ENCODE measurements at regions not wholly inside any gene's neighbourhood (a gene's known extent, or its start where the extent isn't known, plus 50 kb on each side); places are given as distances from the start of the nearest gene placed in this dataset.
A peak's percentile ranks its signal among the peaks of the same experiment; 100 is the strongest.

DNA sequence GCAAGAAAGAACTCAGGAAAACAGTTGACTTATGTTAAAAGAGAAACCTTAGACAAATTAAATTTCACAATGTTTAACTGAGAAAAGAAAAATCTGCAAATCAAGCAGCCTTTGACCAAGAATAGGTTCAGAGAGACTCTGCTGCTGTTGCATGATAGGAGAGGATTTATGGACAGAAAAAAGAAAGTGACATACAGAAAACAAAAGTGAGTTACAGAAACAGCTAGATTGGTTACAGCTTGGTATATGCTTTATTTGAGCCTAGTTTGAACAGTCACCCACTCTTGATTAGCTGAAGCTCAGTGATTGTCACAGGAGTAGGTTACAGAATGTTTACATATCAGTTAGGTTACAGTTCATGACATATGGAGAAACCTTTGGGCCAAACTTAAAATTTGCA lies 258.2 kb upstream of the SPOPL start:
- Histone ChIP-seq H2AK5ac (ENCODE audit: low read length, severe bottlenecking) (no peak overlapping the region), H3K18ac (ENCODE audit: low read depth in 1 of 2, low read length in 2 of 2) (no peak overlapping the region), H3K27me3 (ENCODE audit: control insufficient read depth in 1 of 2, insufficient read depth in 1 of 2, low read length in 2 of 2) (no peaks in the 10 kb centered on the region), H2BK12ac (ENCODE audit: low read length in 2 of 2) (no peak overlapping the region), H3K23ac (ENCODE audit: low read length in 2 of 2) (no peak overlapping the region), H3K4me1 (ENCODE audit: control insufficient read depth, insufficient read depth, low read depth, low read length) (no peaks in the 10 kb centered on the region), H2AFZ (ENCODE audit: low read depth, low read length) (no peak overlapping the region), H2BK5ac (ENCODE audit: low read depth, low read length, poor library complexity, severe bottlenecking) (no peak overlapping the region), H3K4me2 (ENCODE audit: low read length, poor library complexity, severe bottlenecking) (no peak overlapping the region), H3K9ac (ENCODE audit: low read length) (no peak overlapping the region), H3K27ac (ENCODE audit: low read length, poor library complexity, severe bottlenecking) (no peak overlapping the region), H3K14ac (ENCODE audit: low read length in 2 of 2) (no peak overlapping the region), H3K9me3 (ENCODE audit: control insufficient read depth, low read length) (no peaks in the 10 kb centered on the region), H3K36me3 (ENCODE audit: control insufficient read depth in 1 of 2, insufficient read depth in 2 of 2, low read depth in 1 of 2, low read length in 2 of 2) (no peaks in the 10 kb centered on the region), H4K8ac (ENCODE audit: low read length) (no peak overlapping the region), H4K91ac (ENCODE audit: low read length) (no peak overlapping the region), H2BK120ac (ENCODE audit: low read depth, low read length) (no peak overlapping the region), H2BK15ac (ENCODE audit: low read depth, poor library complexity, severe bottlenecking) (no peak overlapping the region), H3K79me1 (replicated peaks; ENCODE audit: low read length, poor library complexity, severe bottlenecking) (no peaks in the 10 kb centered on the region), H3K4me3 (ENCODE audit: insufficient read depth in 1 of 2, low read depth in 1 of 2, low read length in 2 of 2) (no peak overlapping the region), H3K4ac (ENCODE audit: low read depth in 1 of 2, low read length in 2 of 2) (no peak overlapping the region)
- no peak for DNase-seq

DNA sequence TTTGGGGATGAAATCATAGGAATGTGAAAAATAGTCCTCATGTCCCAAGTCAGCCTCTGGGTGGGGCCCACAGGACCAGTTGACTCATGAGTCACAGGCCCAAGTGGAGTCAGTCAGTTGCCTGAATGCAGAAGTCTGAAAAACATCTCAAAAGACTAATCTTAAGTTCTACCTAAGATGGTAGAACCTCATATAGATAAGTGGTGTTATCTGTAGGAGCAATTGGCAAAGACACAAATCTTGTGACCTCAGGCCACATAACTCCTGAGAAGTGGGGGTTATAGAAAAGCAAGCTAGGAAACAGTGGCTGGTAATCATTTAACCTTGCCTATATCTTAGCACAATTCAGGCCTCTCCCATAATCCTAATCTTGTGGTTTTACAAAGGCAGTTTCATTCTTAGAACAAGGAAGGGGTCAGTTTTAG lies 257.1 kb upstream of the SPOPL start:
- H3K9me3 ChIP-seq (ENCODE audit: control insufficient read depth, low read length): no peaks in the 10 kb centered on the region
- H4K91ac ChIP-seq (ENCODE audit: low read length): no peak overlapping the region
- no peak overlapping the region for H2BK12ac ChIP-seq (ENCODE audit: low read length in 2 of 2)
- H3K9ac ChIP-seq (ENCODE audit: low read length): peak overlapping the region; percentile 57
- H2AFZ ChIP-seq (ENCODE audit: low read depth, low read length): no peak overlapping the region
- no peak overlapping the region for H2BK5ac ChIP-seq (ENCODE audit: low read depth, low read length, poor library complexity, severe bottlenecking)
- no peak overlapping the region for H2AK5ac ChIP-seq (ENCODE audit: low read length, severe bottlenecking)
- no peak overlapping the region for H3K4me2 ChIP-seq (ENCODE audit: low read length, poor library complexity, severe bottlenecking)
- no peak overlapping the region for H3K14ac ChIP-seq (ENCODE audit: low read length in 2 of 2)
- H3K18ac ChIP-seq (ENCODE audit: low read depth in 1 of 2, low read length in 2 of 2): no peak overlapping the region
- H3K27me3 ChIP-seq (ENCODE audit: control insufficient read depth in 1 of 2, insufficient read depth in 1 of 2, low read length in 2 of 2): no peaks in the 10 kb centered on the region
- H3K79me1 ChIP-seq (replicated peaks; ENCODE audit: low read length, poor library complexity, severe bottlenecking): no peaks in the 10 kb centered on the region
- no peak for DNase-seq
- no peaks in the 10 kb centered on the region for H3K36me3 ChIP-seq (ENCODE audit: control insufficient read depth in 1 of 2, insufficient read depth in 2 of 2, low read depth in 1 of 2, low read length in 2 of 2)
- H2BK15ac ChIP-seq (ENCODE audit: low read depth, poor library complexity, severe bottlenecking): no peak overlapping the region
- H3K4me3 ChIP-seq (ENCODE audit: insufficient read depth in 1 of 2, low read depth in 1 of 2, low read length in 2 of 2): no peak overlapping the region
- H3K4me1 ChIP-seq (ENCODE audit: control insufficient read depth, insufficient read depth, low read depth, low read length): no peaks in the 10 kb centered on the region
- H3K4ac ChIP-seq (ENCODE audit: low read depth in 1 of 2, low read length in 2 of 2): no peak overlapping the region
- no peak overlapping the region for H4K8ac ChIP-seq (ENCODE audit: low read length)
- no peak overlapping the region for H3K23ac ChIP-seq (ENCODE audit: low read length in 2 of 2)
- no peak overlapping the region for H3K27ac ChIP-seq (ENCODE audit: low read length, poor library complexity, severe bottlenecking)
- no peak overlapping the region for H2BK120ac ChIP-seq (ENCODE audit: low read depth, low read length)

DNA sequence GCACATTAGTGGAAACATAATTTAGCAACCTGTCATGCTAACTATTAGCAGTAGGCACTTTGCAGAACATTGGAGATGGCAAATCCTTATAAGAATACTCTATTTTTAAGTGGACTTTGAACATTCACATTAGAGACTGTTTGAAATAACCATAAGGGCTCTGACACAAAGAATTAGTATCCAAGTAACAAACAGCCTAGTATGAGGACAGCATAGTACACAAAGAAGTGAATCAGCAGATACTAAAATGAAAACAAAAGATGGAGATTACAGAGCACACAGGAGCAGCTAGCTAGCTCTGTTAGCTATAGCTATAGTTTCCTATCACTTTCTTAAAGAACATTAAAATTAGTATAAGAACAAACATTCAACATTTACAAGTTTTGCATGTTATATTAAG lies 256.3 kb upstream of the SPOPL start:
- Histone ChIP-seq H3K36me3 (ENCODE audit: control insufficient read depth in 1 of 2, insufficient read depth in 2 of 2, low read depth in 1 of 2, low read length in 2 of 2) (no peaks in the 10 kb centered on the region), H3K27me3 (ENCODE audit: control insufficient read depth in 1 of 2, insufficient read depth in 1 of 2, low read length in 2 of 2) (no peaks in the 10 kb centered on the region), H4K91ac (ENCODE audit: low read length) (no peak overlapping the region), H2AFZ (ENCODE audit: low read depth, low read length) (no peak overlapping the region), H2BK5ac (ENCODE audit: low read depth, low read length, poor library complexity, severe bottlenecking) (no peak overlapping the region), H3K18ac (ENCODE audit: low read depth in 1 of 2, low read length in 2 of 2) (no peak overlapping the region), H3K4me1 (ENCODE audit: control insufficient read depth, insufficient read depth, low read depth, low read length) (no peaks in the 10 kb centered on the region), H3K9me3 (ENCODE audit: control insufficient read depth, low read length) (no peaks in the 10 kb centered on the region), H3K9ac (ENCODE audit: low read length) (peak overlapping the region; percentile 57), H2AK5ac (ENCODE audit: low read length, severe bottlenecking) (no peak overlapping the region), H3K79me1 (replicated peaks; ENCODE audit: low read length, poor library complexity, severe bottlenecking) (no peaks in the 10 kb centered on the region), H2BK15ac (ENCODE audit: low read depth, poor library complexity, severe bottlenecking) (no peak overlapping the region), H2BK12ac (ENCODE audit: low read length in 2 of 2) (no peak overlapping the region), H2BK120ac (ENCODE audit: low read depth, low read length) (no peak overlapping the region), H3K23ac (ENCODE audit: low read length in 2 of 2) (no peak overlapping the region), H3K4ac (ENCODE audit: low read depth in 1 of 2, low read length in 2 of 2) (no peak overlapping the region), H3K4me3 (ENCODE audit: insufficient read depth in 1 of 2, low read depth in 1 of 2, low read length in 2 of 2) (no peak overlapping the region), H3K27ac (ENCODE audit: low read length, poor library complexity, severe bottlenecking) (no peak overlapping the region), H3K4me2 (ENCODE audit: low read length, poor library complexity, severe bottlenecking) (no peak overlapping the region), H4K8ac (ENCODE audit: low read length) (no peak overlapping the region), H3K14ac (ENCODE audit: low read length in 2 of 2) (no peak overlapping the region)
- no peak for DNase-seq

DNA sequence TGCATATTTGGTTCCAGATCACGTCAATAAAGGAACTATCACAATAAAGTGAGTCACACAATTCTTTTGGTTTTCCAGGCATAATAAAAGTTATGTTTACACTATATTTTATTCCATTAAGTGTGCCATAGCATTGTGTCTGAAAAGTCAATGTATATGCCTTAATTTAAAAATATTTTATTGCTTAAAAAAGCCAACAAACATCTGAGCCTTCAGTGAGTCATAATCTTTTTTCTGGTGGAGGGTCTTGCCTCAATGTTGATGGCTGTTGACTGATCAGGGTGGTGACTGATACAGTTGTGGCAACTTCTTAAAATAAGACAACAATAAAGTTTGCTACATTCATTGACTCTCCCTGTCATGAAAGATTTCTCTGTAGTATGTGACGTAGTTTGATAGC lies 254.3 kb upstream of the SPOPL start:
- no peak overlapping the region for H4K8ac ChIP-seq (ENCODE audit: low read length)
- H4K91ac ChIP-seq (ENCODE audit: low read length): no peak overlapping the region
- no peak overlapping the region for H2AK5ac ChIP-seq (ENCODE audit: low read length, severe bottlenecking)
- no peak overlapping the region for H3K18ac ChIP-seq (ENCODE audit: low read depth in 1 of 2, low read length in 2 of 2)
- no peaks in the 10 kb centered on the region for H3K4me1 ChIP-seq (ENCODE audit: control insufficient read depth, insufficient read depth, low read depth, low read length)
- no CpG with 5 or more reads among the region's 2 CpGs for WGBS
- no peak overlapping the region for H3K27ac ChIP-seq (ENCODE audit: low read length, poor library complexity, severe bottlenecking)
- H2BK5ac ChIP-seq (ENCODE audit: low read depth, low read length, poor library complexity, severe bottlenecking): no peak overlapping the region
- H3K9me3 ChIP-seq (ENCODE audit: control insufficient read depth, low read length): no peaks in the 10 kb centered on the region
- no peak overlapping the region for H2BK15ac ChIP-seq (ENCODE audit: low read depth, poor library complexity, severe bottlenecking)
- no peak overlapping the region for H3K4ac ChIP-seq (ENCODE audit: low read depth in 1 of 2, low read length in 2 of 2)
- no peaks in the 10 kb centered on the region for H3K36me3 ChIP-seq (ENCODE audit: control insufficient read depth in 1 of 2, insufficient read depth in 2 of 2, low read depth in 1 of 2, low read length in 2 of 2)
- H3K23ac ChIP-seq (ENCODE audit: low read length in 2 of 2): no peak overlapping the region
- no peak for DNase-seq
- no peak overlapping the region for H2BK120ac ChIP-seq (ENCODE audit: low read depth, low read length)
- H2BK12ac ChIP-seq (ENCODE audit: low read length in 2 of 2): no peak overlapping the region
- no peak overlapping the region for H2AFZ ChIP-seq (ENCODE audit: low read depth, low read length)
- no peak overlapping the region for H3K14ac ChIP-seq (ENCODE audit: low read length in 2 of 2)
- H3K4me2 ChIP-seq (ENCODE audit: low read length, poor library complexity, severe bottlenecking): no peak overlapping the region
- H3K79me1 ChIP-seq (replicated peaks; ENCODE audit: low read length, poor library complexity, severe bottlenecking): no peaks in the 10 kb centered on the region
- H3K27me3 ChIP-seq (ENCODE audit: control insufficient read depth in 1 of 2, insufficient read depth in 1 of 2, low read length in 2 of 2): no peaks in the 10 kb centered on the region
- no peak overlapping the region for H3K9ac ChIP-seq (ENCODE audit: low read length)
- H3K4me3 ChIP-seq (ENCODE audit: insufficient read depth in 1 of 2, low read depth in 1 of 2, low read length in 2 of 2): no peak overlapping the region

All from mesenchymal stem cell (in vitro differentiated cells and primary cell).